Hematopoietic multipotent progenitor cell treated with erythropoietin and hydrocortisone succinate and interleukin-3 and kit ligand, for 6 days (in vitro differentiated cells): ENCODE measurements at regions not wholly inside any gene's neighbourhood (a gene's known extent, or its start where the extent isn't known, plus 50 kb on each side); places are given as distances from the start of the nearest gene placed in this dataset.

ENCODE experiments used
- DNase-seq: peaks from one replicate; pipeline ENCODE4 v3.0.0-alpha.2; 2015

GRCh38 chr2:15107137-15107536, 454.0 kb downstream of the NBAS start:
- no peak for DNase-seq

- no peak for DNase-seq
These were observed 449.4 kb downstream of the NBAS start for GRCh38 chr2:15111718-15112117.

- DNase-seq: peak; percentile 26
These were observed 448.9 kb downstream of the NBAS start for GRCh38 chr2:15112216-15112615.

GRCh38 chr2:15115776-15116175, 445.4 kb downstream of the NBAS start:
- DNase-seq: peak; percentile 62

GRCh38 chr2:15116830-15117229, 444.3 kb downstream of the NBAS start:
- no peak for DNase-seq
